ENCODE measurements at regions not wholly inside any gene's neighbourhood (a gene's known extent, or its start where the extent isn't known, plus 50 kb on each side); places are given as distances from the start of the nearest gene placed in this dataset.

GRCh38 chr1:169001353-169001752, 105.1 kb upstream of the ATP1B1 start:
- TF ChIP-seq CTCF (IDR thresholded peaks at IDR 0.05; ENCODE audit: insufficient read depth, low read depth, low read length) (no peak), EZH2 (IDR thresholded peaks at IDR 0.05; ENCODE audit: insufficient read depth, low read length) (no peak)

Measured in astrocyte (in vitro differentiated cells and primary cell).